ENCODE measurements at regions not wholly inside any gene's neighbourhood (a gene's known extent, or its start where the extent isn't known, plus 50 kb on each side); places are given as distances from the start of the nearest gene placed in this dataset.

DNA sequence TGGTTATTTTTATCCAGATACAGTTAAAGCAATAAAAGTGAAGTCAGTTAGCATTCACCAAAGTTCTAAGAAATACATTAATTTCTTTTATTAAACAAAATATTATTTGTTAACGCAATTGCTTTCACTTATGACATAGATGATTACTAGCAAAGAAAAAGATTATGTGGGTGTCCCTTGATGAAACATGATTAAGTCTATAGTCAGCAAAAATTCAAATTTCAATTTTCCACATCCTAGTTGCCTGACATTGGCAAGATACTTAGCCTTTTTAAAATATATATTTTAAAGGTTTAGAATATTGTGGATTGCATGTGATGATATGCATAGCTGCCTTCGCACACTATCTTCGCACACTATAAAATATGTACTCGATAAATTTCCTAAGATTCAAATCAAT is 1780.5 kb upstream of the MIR17HG start:
- no peak overlapping the region for H3K4me3 ChIP-seq (ENCODE audit: low read length)
- H3K9ac ChIP-seq (ENCODE audit: low read length): no peak overlapping the region
- H3K9me3 ChIP-seq (ENCODE audit: insufficient read depth, low read length): no peaks in the 10 kb centered on the region
- TF ChIP-seq EZH2phosphoT487 (IDR thresholded peaks at IDR 0.05; ENCODE audit: low read depth): no peak
- TF ChIP-seq, protein P1, sequence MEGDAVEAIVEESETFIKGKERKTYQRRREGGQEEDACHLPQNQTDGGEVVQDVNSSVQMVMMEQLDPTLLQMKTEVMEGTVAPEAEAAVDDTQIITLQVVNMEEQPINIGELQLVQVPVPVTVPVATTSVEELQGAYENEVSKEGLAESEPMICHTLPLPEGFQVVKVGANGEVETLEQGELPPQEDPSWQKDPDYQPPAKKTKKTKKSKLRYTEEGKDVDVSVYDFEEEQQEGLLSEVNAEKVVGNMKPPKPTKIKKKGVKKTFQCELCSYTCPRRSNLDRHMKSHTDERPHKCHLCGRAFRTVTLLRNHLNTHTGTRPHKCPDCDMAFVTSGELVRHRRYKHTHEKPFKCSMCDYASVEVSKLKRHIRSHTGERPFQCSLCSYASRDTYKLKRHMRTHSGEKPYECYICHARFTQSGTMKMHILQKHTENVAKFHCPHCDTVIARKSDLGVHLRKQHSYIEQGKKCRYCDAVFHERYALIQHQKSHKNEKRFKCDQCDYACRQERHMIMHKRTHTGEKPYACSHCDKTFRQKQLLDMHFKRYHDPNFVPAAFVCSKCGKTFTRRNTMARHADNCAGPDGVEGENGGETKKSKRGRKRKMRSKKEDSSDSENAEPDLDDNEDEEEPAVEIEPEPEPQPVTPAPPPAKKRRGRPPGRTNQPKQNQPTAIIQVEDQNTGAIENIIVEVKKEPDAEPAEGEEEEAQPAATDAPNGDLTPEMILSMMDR (IDR thresholded peaks at IDR 0.05; ENCODE audit: low read depth, low read length): no peak
- H3K27me3 ChIP-seq (ENCODE audit: low read depth, low read length): no peaks in the 10 kb centered on the region
- H3K27ac ChIP-seq (ENCODE audit: low read length): no peak overlapping the region
- H3K79me2 ChIP-seq (ENCODE audit: low read length): no peaks in the 10 kb centered on the region
- H3K36me3 ChIP-seq (replicated peaks; ENCODE audit: low read depth, low read length): no peaks in the 10 kb centered on the region
- H4K20me1 ChIP-seq (ENCODE audit: insufficient read depth, low read length): no peaks in the 10 kb centered on the region
- H3K4me1 ChIP-seq (ENCODE audit: low read length): no peaks in the 10 kb centered on the region
- H3K4me2 ChIP-seq (ENCODE audit: low read length): no peak overlapping the region
- no peak overlapping the region for H2AFZ ChIP-seq (ENCODE audit: low read depth, low read length)

DNA sequence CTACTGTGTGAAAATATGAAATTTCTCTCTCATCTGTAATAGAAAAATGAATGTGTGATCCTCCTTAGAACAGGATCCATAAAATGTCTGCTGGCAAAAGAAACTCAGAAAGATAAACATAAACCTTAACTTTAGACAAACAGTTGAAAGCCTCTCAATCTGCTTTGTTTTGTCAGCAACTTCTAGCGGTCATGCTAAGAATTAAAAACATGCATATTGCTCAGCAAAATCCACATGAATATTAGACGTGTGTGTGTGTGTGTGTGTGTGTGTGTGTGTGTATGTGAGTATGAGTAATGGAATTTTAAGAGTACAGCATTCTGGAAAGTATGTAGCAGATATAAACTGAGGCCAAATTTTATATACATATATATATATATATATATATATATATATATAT is 1779.2 kb upstream of the MIR17HG start:
- Histone ChIP-seq H2AFZ (ENCODE audit: low read depth, low read length) (no peak overlapping the region), H3K4me3 (ENCODE audit: low read length) (no peak overlapping the region), H3K79me2 (ENCODE audit: low read length) (no peaks in the 10 kb centered on the region), H3K9ac (ENCODE audit: low read length) (no peak overlapping the region), H3K4me2 (ENCODE audit: low read length) (no peak overlapping the region), H4K20me1 (ENCODE audit: insufficient read depth, low read length) (no peaks in the 10 kb centered on the region), H3K27ac (ENCODE audit: low read length) (no peak overlapping the region), H3K9me3 (ENCODE audit: insufficient read depth, low read length) (no peaks in the 10 kb centered on the region), H3K4me1 (ENCODE audit: low read length) (no peaks in the 10 kb centered on the region), H3K36me3 (replicated peaks; ENCODE audit: low read depth, low read length) (no peaks in the 10 kb centered on the region), H3K27me3 (ENCODE audit: low read depth, low read length) (no peaks in the 10 kb centered on the region)
- TF ChIP-seq EZH2phosphoT487 (IDR thresholded peaks at IDR 0.05; ENCODE audit: low read depth): no peak
- TF ChIP-seq, protein P1 (IDR thresholded peaks at IDR 0.05; ENCODE audit: low read depth, low read length): no peak

DNA sequence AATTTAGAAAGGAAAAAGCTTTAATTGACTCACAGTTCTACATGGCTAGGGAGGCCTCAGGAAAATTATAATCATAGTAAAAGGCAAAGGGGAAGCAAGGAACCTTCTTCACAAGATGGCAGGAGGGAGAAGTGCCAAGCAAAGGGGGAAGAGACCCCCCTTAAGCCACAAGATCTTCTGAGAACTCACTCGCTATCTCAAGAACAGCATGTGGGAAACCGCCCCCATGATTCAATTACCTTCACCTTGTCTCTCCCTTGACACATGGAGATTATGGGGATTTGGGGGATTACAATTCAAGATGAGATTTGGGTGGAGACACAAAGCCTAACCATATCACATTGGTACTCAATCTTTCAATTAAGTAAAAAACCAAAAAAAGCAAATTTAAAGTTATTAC is 1778.7 kb upstream of the MIR17HG start:
- no peaks in the 10 kb centered on the region for H3K4me1 ChIP-seq (ENCODE audit: low read length)
- no peak overlapping the region for H3K27ac ChIP-seq (ENCODE audit: low read length)
- no peak overlapping the region for H2AFZ ChIP-seq (ENCODE audit: low read depth, low read length)
- no peak overlapping the region for H3K4me2 ChIP-seq (ENCODE audit: low read length)
- H3K79me2 ChIP-seq (ENCODE audit: low read length): no peaks in the 10 kb centered on the region
- no peaks in the 10 kb centered on the region for H3K36me3 ChIP-seq (replicated peaks; ENCODE audit: low read depth, low read length)
- H3K4me3 ChIP-seq (ENCODE audit: low read length): no peak overlapping the region
- TF ChIP-seq, protein P1 (IDR thresholded peaks at IDR 0.05; ENCODE audit: low read depth, low read length): no peak
- no peak for TF ChIP-seq EZH2phosphoT487 (IDR thresholded peaks at IDR 0.05; ENCODE audit: low read depth)
- H3K27me3 ChIP-seq (ENCODE audit: low read depth, low read length): no peaks in the 10 kb centered on the region
- H3K9ac ChIP-seq (ENCODE audit: low read length): no peak overlapping the region
- H3K9me3 ChIP-seq (ENCODE audit: insufficient read depth, low read length): no peaks in the 10 kb centered on the region
- H4K20me1 ChIP-seq (ENCODE audit: insufficient read depth, low read length): no peaks in the 10 kb centered on the region

DNA sequence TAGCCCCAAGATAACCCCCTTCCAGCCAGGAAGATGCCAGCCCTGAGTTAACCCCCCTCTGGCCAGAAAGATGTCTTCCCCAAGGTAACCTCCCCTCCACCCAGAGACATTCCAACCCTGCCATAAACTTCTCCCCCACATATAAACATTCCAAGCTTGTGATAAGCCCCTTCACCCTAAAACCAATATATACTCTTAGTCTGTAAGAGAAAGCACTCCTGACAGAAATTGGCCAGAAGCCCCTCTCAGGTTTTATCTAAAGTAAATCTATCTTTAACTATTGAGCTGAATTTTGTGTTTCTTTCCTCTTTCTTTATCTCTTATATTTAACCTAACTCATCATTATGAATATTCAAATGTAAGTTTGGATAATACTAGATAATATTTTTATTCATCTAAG is 1775.8 kb upstream of the MIR17HG start:
- H3K27me3 ChIP-seq (ENCODE audit: low read depth, low read length): no peaks in the 10 kb centered on the region
- H3K9me3 ChIP-seq (ENCODE audit: insufficient read depth, low read length): peaks cover 4% of the 10 kb centered on the region; the same call in 1 of the 2 replicates
- no peaks in the 10 kb centered on the region for H3K79me2 ChIP-seq (ENCODE audit: low read length)
- no peaks in the 10 kb centered on the region for H4K20me1 ChIP-seq (ENCODE audit: insufficient read depth, low read length)
- no peak overlapping the region for H3K9ac ChIP-seq (ENCODE audit: low read length)
- H2AFZ ChIP-seq (ENCODE audit: low read depth, low read length): no peak overlapping the region
- no peak overlapping the region for H3K4me3 ChIP-seq (ENCODE audit: low read length)
- TF ChIP-seq, protein P1 (IDR thresholded peaks at IDR 0.05; ENCODE audit: low read depth, low read length): no peak
- no peak for TF ChIP-seq EZH2phosphoT487 (IDR thresholded peaks at IDR 0.05; ENCODE audit: low read depth)
- H3K36me3 ChIP-seq (replicated peaks; ENCODE audit: low read depth, low read length): no peaks in the 10 kb centered on the region
- H3K27ac ChIP-seq (ENCODE audit: low read length): no peak overlapping the region
- H3K4me2 ChIP-seq (ENCODE audit: low read length): no peak overlapping the region
- H3K4me1 ChIP-seq (ENCODE audit: low read length): no peaks in the 10 kb centered on the region

Data from OCI-LY3 (cell line).